HG03097 (cell line): ENCODE measurements at regions not wholly inside any gene's neighbourhood (a gene's known extent, or its start where the extent isn't known, plus 50 kb on each side); places are given as distances from the start of the nearest gene placed in this dataset.
A peak's percentile ranks its signal among the peaks of the same experiment; 100 is the strongest.

Experiments
- ATAC-seq: cut with Tn5 transposase; IDR thresholded peaks from one replicate; pipeline ENCODE4 v1.9.1; 2021; ENCODE audit not compliant: unreplicated experiment, low FRiP score

GRCh38 chr1:198929961-198930599 is 291.2 kb downstream of the PTPRC start:
- ATAC-seq, result peak; percentile 38

DNA sequence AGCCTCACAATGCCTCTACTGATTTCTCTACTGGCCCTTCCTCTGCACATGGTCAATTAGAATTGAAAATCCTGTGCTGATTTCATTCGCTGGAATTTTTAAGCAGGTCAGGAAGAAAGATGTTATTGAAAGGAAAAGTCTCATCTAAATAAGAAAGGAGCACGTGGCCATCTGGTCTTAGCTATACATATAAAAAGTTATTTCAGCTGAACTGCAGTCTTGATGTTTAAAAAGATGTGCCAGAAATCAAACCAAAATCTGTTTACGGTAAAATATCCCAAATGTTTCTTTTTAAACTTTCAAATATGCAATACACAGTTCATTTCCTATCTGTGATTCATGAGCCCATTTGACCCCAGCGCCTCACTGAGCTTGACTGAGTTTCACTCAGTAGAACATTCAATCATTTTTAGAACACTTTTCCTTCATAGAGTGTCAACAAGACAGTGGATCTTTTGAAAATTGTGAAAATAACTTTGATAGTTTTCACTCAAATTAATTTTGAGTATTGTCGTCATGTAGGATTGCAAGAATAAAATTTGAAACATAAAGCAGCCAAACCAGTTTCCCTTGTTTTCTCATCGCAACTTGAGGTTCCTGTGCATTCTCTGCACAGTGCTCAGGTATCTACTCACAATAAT is 293.6 kb downstream of the PTPRC start:
- no peak for ATAC-seq

- ATAC-seq, result no peak
Observed at GRCh38 chr1:198933515-198934222, 294.8 kb downstream of the PTPRC start.

DNA sequence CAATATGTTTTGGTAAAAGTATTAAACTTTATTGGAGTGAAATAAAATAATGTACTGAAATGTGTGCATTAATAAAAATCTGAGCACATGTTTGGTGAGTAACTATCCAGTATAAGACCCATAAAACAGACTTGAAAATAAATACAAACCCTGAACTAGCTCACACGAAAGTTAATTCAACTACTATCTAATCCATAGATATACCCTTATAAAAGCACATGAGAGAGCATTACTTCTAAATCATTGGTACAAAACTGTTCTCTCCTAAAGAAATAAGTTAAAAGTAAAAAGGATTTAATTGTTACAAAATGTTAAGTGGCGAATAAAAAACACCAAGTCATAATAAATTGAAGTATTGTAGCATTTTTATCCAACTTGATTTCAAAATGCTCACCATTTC is 295.6 kb downstream of the PTPRC start:
- ATAC-seq, result no peak

DNA sequence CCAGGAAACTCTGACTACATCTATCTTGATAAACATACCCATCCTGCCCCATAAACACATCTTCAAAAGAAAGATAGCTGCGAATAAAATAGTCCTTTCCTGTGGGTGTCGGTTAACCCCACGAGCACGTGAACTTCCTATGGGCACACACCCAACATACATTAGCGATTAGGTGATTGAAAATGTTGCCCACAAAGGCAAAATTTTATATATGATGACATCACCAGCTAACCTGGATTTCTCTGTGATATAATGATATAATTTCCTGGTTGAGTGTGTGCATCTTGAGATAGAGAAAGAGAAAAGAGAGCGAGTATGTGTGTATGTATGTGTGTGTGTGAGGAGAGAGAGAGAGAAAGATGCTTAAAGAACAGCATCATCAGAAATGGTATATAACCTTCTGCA is 296.1 kb downstream of the PTPRC start:
- peak; percentile 14 for ATAC-seq

DNA sequence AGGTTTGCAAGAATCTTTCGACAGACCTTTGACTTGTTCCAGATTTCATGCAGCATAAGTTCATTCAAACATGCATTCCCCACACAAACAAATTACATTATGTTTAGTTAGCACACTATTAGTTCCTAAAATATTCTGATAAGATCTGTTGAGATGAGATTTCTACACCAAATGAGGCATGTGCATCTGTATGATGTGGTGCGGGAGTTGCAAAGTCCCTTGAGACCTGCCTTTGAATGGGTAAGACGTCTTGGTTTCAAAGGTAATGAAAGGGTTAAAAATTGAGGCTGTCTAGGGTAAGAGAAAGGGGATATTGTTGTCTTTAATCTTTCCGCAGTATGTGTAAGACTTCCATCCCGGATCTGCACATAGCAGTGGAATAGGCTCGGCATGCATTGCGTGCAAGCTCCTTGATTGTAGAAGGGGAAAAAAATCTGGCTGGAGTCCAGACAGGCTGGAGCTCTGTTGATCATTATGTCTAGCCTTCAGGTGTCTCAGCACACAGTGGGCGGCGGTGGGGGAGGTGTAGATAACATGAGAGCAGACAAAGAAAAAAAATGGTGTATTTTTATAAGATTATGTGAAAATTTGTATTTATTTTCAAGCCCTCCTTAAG is 296.6 kb downstream of the PTPRC start:
- peak; percentile 38 for ATAC-seq

GRCh38 chr1:198936371-198937083 is 297.7 kb downstream of the PTPRC start:
- ATAC-seq, result no peak

DNA sequence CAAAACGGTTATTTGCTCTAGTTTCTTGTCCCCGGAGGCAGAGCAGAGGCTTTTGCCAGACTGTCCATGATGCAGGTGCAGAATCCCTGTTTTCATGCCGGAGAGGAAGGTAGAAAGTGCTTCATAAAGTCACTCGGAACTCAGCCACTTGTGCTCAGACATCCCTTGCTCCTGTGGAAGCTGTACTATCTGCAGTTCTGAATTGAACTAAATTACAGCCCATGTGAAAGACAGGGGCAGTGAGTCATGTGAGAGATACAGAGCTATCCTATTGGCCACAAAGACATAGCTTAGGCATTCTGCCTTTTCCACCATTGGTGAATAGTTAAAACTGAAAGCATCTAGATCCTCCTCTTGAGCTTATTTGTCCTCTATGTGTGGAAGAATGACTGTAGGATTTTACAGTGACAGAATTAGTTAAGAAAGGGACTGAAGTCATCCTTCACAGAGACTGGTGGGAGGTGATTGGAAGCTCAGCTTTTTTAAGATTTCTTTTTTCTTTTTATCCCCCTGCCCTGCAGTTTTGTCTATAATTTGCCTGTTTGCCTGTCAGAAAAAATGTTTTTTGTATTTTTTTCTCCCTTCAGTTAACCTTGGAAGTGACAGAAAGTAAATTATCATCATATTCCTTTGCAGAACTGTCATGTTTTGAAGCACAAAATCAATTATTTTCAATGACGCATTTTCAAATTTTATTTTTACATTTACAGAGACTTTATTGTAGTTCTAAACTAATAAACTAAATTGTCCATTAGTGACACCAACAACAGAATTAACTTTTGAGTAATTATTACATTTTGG is 298.6 kb downstream of the PTPRC start:
- peak; percentile 85 for ATAC-seq

- ATAC-seq, result no peak
Observed at GRCh38 chr1:198939286-198939685, 300.4 kb downstream of the PTPRC start.

- no peak for ATAC-seq
Observed at GRCh38 chr1:198939956-198940355, 301.1 kb downstream of the PTPRC start.

GRCh38 chr1:198942466-198942865 is 303.6 kb downstream of the PTPRC start:
- ATAC-seq, result no peak

GRCh38 chr1:198943484-198944187 is 304.8 kb downstream of the PTPRC start:
- ATAC-seq, result no peak

GRCh38 chr1:198947456-198947855 is 308.6 kb downstream of the PTPRC start:
- no peak for ATAC-seq

DNA sequence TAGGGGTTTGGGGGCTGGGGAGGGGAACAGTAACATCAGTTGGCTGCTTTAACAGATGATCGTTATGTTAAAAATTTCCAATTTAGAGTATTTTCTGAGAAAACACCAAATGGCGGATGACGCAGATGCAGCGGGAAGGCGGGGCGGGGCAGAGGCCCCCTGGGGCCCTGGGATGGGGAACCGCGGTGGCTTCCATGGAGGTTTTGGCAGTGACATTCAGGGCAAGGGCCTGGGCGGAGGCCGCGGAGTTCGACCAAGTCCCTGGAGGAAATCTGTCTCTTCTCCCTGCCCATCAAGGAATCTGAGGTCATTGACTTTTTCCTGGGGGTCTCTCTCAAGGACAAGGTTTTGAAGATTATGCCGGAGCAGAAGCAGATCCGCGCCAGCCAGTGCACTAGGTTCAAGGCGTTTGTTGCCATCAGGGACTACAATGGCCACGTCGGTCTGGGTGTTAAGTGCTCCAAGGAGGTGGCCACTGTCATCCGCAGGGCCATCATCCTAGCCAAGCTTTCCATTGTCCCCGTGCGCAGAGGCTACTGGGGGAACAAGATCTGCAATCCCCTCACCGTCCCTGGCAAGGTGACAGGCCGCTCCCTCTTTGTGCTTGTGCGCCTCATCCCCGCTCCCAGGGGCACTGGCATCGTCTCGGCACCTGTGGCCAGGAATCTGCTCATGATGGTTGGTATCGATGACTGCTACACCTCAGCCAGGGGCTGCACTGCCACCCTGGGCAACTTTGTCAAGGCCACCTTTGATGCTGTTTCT is 310.2 kb downstream of the PTPRC start:
- ATAC-seq, result no peak

GRCh38 chr1:198950036-198950435 is 311.2 kb downstream of the PTPRC start:
- ATAC-seq, result no peak

DNA sequence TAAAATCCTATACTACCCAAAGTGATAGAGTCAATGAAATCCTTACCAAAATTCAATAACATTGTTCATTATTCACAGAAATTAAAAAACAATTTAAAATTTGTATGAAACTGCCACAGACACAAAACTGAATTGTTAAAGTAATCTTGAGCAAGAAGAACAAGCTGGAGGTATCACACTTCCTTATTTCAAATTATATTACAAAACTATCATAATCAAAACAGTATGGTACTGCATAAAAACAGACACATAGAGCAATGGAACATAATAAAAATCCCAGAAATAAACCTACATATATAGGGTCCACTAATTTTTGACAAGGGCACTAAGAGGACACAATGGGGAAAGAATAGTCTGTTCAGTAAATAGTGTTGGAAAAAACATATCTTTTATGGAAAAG is 316.2 kb downstream of the PTPRC start:
- no peak for ATAC-seq

DNA sequence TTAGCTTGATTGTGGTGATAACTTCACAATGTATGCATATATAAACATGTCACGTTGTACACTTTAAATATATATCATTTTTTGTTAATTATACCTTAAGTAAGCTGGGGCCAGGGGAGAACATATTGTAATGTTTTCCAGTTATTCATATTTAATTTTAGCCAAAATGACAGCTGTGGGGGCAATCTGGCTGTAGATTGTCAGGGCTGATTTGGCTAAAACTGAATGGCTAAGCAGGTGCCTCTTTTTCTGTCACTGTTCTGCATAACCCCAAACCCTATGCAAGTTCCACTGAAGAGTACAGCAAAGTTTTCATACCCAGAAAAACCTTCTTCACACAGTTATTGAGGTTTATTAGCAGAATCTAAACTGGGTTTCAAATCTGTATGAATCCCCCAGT is 318.2 kb downstream of the PTPRC start:
- no peak for ATAC-seq

- ATAC-seq, result no peak
Observed at GRCh38 chr1:198959032-198959431, 320.2 kb downstream of the PTPRC start.

GRCh38 chr1:198959676-198960075 is 320.8 kb downstream of the PTPRC start:
- no peak for ATAC-seq
